H9 (cell line): ENCODE measurements at regions not wholly inside any gene's neighbourhood (a gene's known extent, or its start where the extent isn't known, plus 50 kb on each side); places are given as distances from the start of the nearest gene placed in this dataset.

ENCODE experiments used
- DNase-seq: peaks from one replicate; pipeline ENCODE4 v3.0.0-alpha.2; 2017
- H2AFZ ChIP-seq: one replicate; pipeline ENCODE4 v1.6.1; 2013; ENCODE audit warnings: mild to moderate bottlenecking, low read length, control low read depth, moderate library complexity
- H2AK5ac ChIP-seq: 2 replicates; pipeline ENCODE4 v1.6.1; 2013; ENCODE audit warnings: low read length, control low read depth, mixed read lengths; ENCODE audit not compliant: insufficient read length
- H2BK120ac ChIP-seq: one replicate; pipeline ENCODE4 v1.6.1; 2013; ENCODE audit warnings: low read depth, mild to moderate bottlenecking, low read length, control low read depth, inconsistent platforms; ENCODE audit not compliant: poor library complexity, severe bottlenecking
- H2BK12ac ChIP-seq: 2 replicates; pipeline ENCODE4 v1.6.1; 2013; ENCODE audit warnings: low read length, control low read depth, mixed read lengths, low read depth; ENCODE audit not compliant: insufficient read length
- H2BK15ac ChIP-seq: 2 replicates; pipeline ENCODE4 v1.6.1; 2013; ENCODE audit warnings: low read depth, low read length, control low read depth
- H2BK20ac ChIP-seq: one replicate; pipeline ENCODE4 v1.6.1; 2013; ENCODE audit warnings: low read depth, mild to moderate bottlenecking, low read length, control low read depth, inconsistent platforms; ENCODE audit not compliant: poor library complexity, severe bottlenecking
- H2BK5ac ChIP-seq: 2 replicates; pipeline ENCODE4 v1.6.1; 2013; ENCODE audit warnings: low read length, control low read depth, mixed read lengths; ENCODE audit not compliant: insufficient read length
- H3K14ac ChIP-seq: 2 replicates; pipeline ENCODE4 v1.6.1; 2013; ENCODE audit warnings: low read length, control low read depth; ENCODE audit not compliant: insufficient read depth
- H3K18ac ChIP-seq: 2 replicates; pipeline ENCODE4 v1.6.1; 2013; ENCODE audit warnings: low read depth, mild to moderate bottlenecking, mixed read lengths, low read length, control low read depth; ENCODE audit not compliant: insufficient read length
- H3K23ac ChIP-seq: 2 replicates; pipeline ENCODE4 v1.6.1; 2013; ENCODE audit warnings: low read length, control low read depth, mixed read lengths, low read depth; ENCODE audit not compliant: insufficient read length
- H3K23me2 ChIP-seq: 2 replicates; pipeline ENCODE4 v1.6.1; 2013; ENCODE audit warnings: low read depth, mild to moderate bottlenecking, mixed read lengths, low read length, control low read depth; ENCODE audit not compliant: insufficient read length, poor library complexity, severe bottlenecking
- H3K27ac ChIP-seq: 2 replicates; pipeline ENCODE4 v1.5.1; 2013; ENCODE audit warnings: low read length, control low read depth, mixed read lengths, low read depth; ENCODE audit not compliant: insufficient read length
- H3K27me3 ChIP-seq: 2 replicates; pipeline ENCODE4 v1.6.1; 2013; ENCODE audit warnings: low read length, control low read depth, inconsistent platforms; ENCODE audit not compliant: insufficient read depth
- H3K4ac ChIP-seq: 2 replicates; pipeline ENCODE4 v1.6.1; 2013; ENCODE audit warnings: low read depth, mild to moderate bottlenecking, control low read depth, inconsistent platforms, low read length, moderate library complexity
- H3K4me1 ChIP-seq: 2 replicates; pipeline ENCODE4 v1.6.1; 2013; ENCODE audit warnings: low read length, control low read depth, inconsistent platforms; ENCODE audit not compliant: insufficient read depth
- H3K4me2 ChIP-seq: 2 replicates; pipeline ENCODE4 v1.6.1; 2013; ENCODE audit warnings: low read length, control low read depth, mixed read lengths; ENCODE audit not compliant: insufficient read length, insufficient read depth
- H3K56ac ChIP-seq: 2 replicates; pipeline ENCODE4 v1.6.1; 2013; ENCODE audit warnings: low read depth, mild to moderate bottlenecking, mixed read lengths, low read length, control low read depth; ENCODE audit not compliant: insufficient read length
- H3K79me1 ChIP-seq: 2 replicates; pipeline ENCODE4 v1.6.1; 2013; ENCODE audit warnings: low read depth, mild to moderate bottlenecking, moderate library complexity, low read length, control low read depth, inconsistent platforms; ENCODE audit not compliant: insufficient read depth, poor library complexity, severe bottlenecking
- H3K79me2 ChIP-seq: 2 replicates; pipeline ENCODE4 v1.6.1; 2013; ENCODE audit warnings: low read length, control low read depth, inconsistent platforms; ENCODE audit not compliant: insufficient read depth
- H3K9ac ChIP-seq: 2 replicates; pipeline ENCODE4 v1.6.1; 2013; ENCODE audit warnings: low read length, control low read depth, mixed read lengths; ENCODE audit not compliant: insufficient read length; ENCODE audit errors: extremely low read depth
- H3K9me3 ChIP-seq: one replicate; pipeline ENCODE4 v1.6.1; 2013; ENCODE audit warnings: low read depth, low read length, inconsistent platforms; ENCODE audit not compliant: control insufficient read depth
- H3T11ph ChIP-seq: one replicate; pipeline ENCODE4 v1.6.1; 2013; ENCODE audit warnings: mild to moderate bottlenecking, low read length, control low read depth, inconsistent platforms
- H4K20me1 ChIP-seq: one replicate; pipeline ENCODE4 v1.6.1; 2013; ENCODE audit not compliant: control insufficient read depth, insufficient read length, insufficient read depth
- H4K5ac ChIP-seq: 2 replicates; pipeline ENCODE4 v1.6.1; 2013; ENCODE audit warnings: low read depth, mild to moderate bottlenecking, mixed read lengths, low read length, control low read depth; ENCODE audit not compliant: insufficient read length
- H4K8ac ChIP-seq: replicated peaks from 2 replicates; pipeline ENCODE4 v1.6.1; 2013; ENCODE audit warnings: low read length, control low read depth, mixed read lengths, low read depth; ENCODE audit not compliant: insufficient read length
- H4K91ac ChIP-seq: 2 replicates; pipeline ENCODE4 v1.6.1; 2013; ENCODE audit warnings: low read depth, mild to moderate bottlenecking, moderate library complexity, mixed read lengths, low read length, control low read depth; ENCODE audit not compliant: insufficient read length
- H3K27ac Mint-ChIP-seq, 3 experiments: 2 replicates in 2 of 3; 3 replicates in 1 of 3; pipeline ENCODE4 v1.8.0; 2020 to 2021; ENCODE audit warnings: mixed read lengths in 3 of 3, mild to moderate bottlenecking in 1 of 3, moderate library complexity in 1 of 3
- H3K27me3 Mint-ChIP-seq: 2 replicates; pipeline ENCODE4 v1.8.0; 2021; ENCODE audit warnings: low read depth, mild to moderate bottlenecking, moderate library complexity, mixed read lengths
- H3K36me3 Mint-ChIP-seq, 3 experiments: 2 replicates in 2 of 3; 3 replicates in 1 of 3; pipeline ENCODE4 v1.8.0; 2020 to 2021; ENCODE audit warnings: low read depth in 3 of 3, mixed read lengths in 3 of 3; ENCODE audit not compliant: insufficient read depth in 1 of 3
- H3K4me1 Mint-ChIP-seq, 2 experiments: 2 replicates each; pipeline ENCODE4 v1.8.0; 2020; ENCODE audit warnings: mixed read lengths in 2 of 2
- H3K4me3 Mint-ChIP-seq, 2 experiments: 2 replicates in 1 of 2; 3 replicates in 1 of 2; pipeline ENCODE4 v1.8.0; 2020 to 2021; ENCODE audit warnings: mild to moderate bottlenecking in 2 of 2, mixed read lengths in 2 of 2, moderate library complexity in 1 of 2
- H3K9me3 Mint-ChIP-seq, 2 experiments: 2 replicates in 1 of 2; 3 replicates in 1 of 2; pipeline ENCODE4 v1.8.0; 2020; ENCODE audit warnings: mild to moderate bottlenecking in 2 of 2, mixed read lengths in 2 of 2, moderate library complexity in 1 of 2
- CTCF ChIP-seq: fragments of 200-600 bp; sonication (generic); conservative IDR thresholded peaks from 3 replicates; pipeline ENCODE4 v1.8.0; 2021; ENCODE audit warnings: antibody characterized with exemption, mild to moderate bottlenecking
- WGBS: extraction: QIAGEN DNeasy Blood & Tissue Kit; methylation state at CpG from one replicate; pipeline ENCODE4 v1.1.7; 2013; ENCODE audit warnings: missing lambda C conversion rate, low lambda C conversion rate, mixed read lengths; ENCODE audit not compliant: insufficient read length; ENCODE audit errors: extremely low coverage; 5-methylcytosine and 5-hydroxymethylcytosine counted together

GRCh38 chr6:94446120-94446519 is 1026.8 kb upstream of the EPHA7 start:
- Histone ChIP-seq H3K79me1 (no peaks in the 10 kb centered on the region), H3K56ac (no peak overlapping the region), H3K18ac (no peak overlapping the region), H4K5ac (no peak overlapping the region), H2BK15ac (no peak overlapping the region), H3K4me2 (no peak overlapping the region), H2BK5ac (no peak overlapping the region), H3T11ph (no peak overlapping the region), H3K23me2 (no peaks in the 10 kb centered on the region), H3K4me1 (no peaks in the 10 kb centered on the region), H3K9ac (no peak overlapping the region), H3K23ac (no peak overlapping the region), H3K27ac (no peak overlapping the region), H4K20me1 (no peaks in the 10 kb centered on the region), H4K8ac (no peak overlapping the region), H3K4ac (no peak overlapping the region), H2BK12ac (no peak overlapping the region), H3K14ac (no peak overlapping the region), H2BK120ac (no peak overlapping the region), H3K79me2 (no peaks in the 10 kb centered on the region), H3K9me3 (no peaks in the 10 kb centered on the region), H3K27me3 (no peaks in the 10 kb centered on the region), H2AFZ (peak overlapping the region; percentile 11), H2BK20ac (no peak overlapping the region), H4K91ac (no peak overlapping the region), H2AK5ac (no peak overlapping the region)
- no peak overlapping the region for H3K4me3 Mint-ChIP-seq
- WGBS = no CpG with 5 or more reads among the region's 3 CpGs
- peaks cover 5 to 6% of the 10 kb centered on the region in 2 experiments; a peak in 2 of 4 replicates for H3K4me1 Mint-ChIP-seq
- DNase-seq = no peak
- H3K36me3 Mint-ChIP-seq = no peaks in the 10 kb centered on the region; a peak in 3 of 7 replicates
- TF ChIP-seq CTCF = no peak
- H3K27ac Mint-ChIP-seq = no peak overlapping the region; a peak in 1 of 7 replicates
- H3K27me3 Mint-ChIP-seq = no peaks in the 10 kb centered on the region
- H3K9me3 Mint-ChIP-seq = peaks cover 0 to 3% of the 10 kb centered on the region in 2 experiments; a peak in 1 of 5 replicates
